ENCODE measurements at regions not wholly inside any gene's neighbourhood (a gene's known extent, or its start where the extent isn't known, plus 50 kb on each side); places are given as distances from the start of the nearest gene placed in this dataset.

DNA sequence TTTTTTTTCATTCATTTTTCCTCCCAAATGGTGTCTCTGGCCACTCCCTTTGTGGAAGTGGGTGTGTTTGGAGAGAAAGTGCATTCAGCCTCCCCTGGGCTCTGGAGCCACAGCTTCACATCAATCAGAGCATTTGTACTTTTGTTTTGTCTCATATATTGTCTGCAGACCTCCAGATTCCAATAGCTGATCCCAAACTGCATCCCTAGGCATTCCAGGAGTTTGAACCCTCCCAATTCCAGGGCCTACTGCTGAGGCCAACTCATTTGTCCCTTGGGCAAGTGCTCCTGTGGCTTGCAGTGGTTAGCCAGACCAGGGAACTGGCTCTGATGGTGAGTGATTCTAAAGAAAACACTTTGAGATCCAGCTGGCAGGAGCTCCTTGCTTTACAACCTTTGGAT, 163.3 kb downstream of the IPMK start (continued):
- no peak for TF ChIP-seq SKI (IDR thresholded peaks at IDR 0.05; ENCODE audit: partially characterized antibody)
- no peak for TF ChIP-seq ZNF773 (CRISPR knock-in tag; IDR thresholded peaks at IDR 0.05; ENCODE audit: borderline replicate concordance)
- no peak for TF ChIP-seq ZNF883 (CRISPR knock-in tag; IDR thresholded peaks at IDR 0.05; ENCODE audit: not compliant biosample characterization)
- no peak for TF ChIP-seq AGO1 (IDR thresholded peaks at IDR 0.05; ENCODE audit: low read depth, low read length, poor library complexity, severe bottlenecking)
- TF ChIP-seq ELF4 (CRISPR knock-in tag; IDR thresholded peaks at IDR 0.05; ENCODE audit: borderline replicate concordance): no peak
- TF ChIP-seq HOXD1 (CRISPR knock-in tag; IDR thresholded peaks at IDR 0.05): no peak
- no peak for TF ChIP-seq ARNT (IDR thresholded peaks at IDR 0.05)
- no peak for TF ChIP-seq ZNF333 (CRISPR knock-in tag; IDR thresholded peaks at IDR 0.05; ENCODE audit: borderline replicate concordance)
- no peak for TF ChIP-seq ZNF274 (CRISPR knock-in tag; IDR thresholded peaks at IDR 0.05)
- TF ChIP-seq TFAP4 (IDR thresholded peaks at IDR 0.05; ENCODE audit: borderline replicate concordance, low read depth): no peak

DNA sequence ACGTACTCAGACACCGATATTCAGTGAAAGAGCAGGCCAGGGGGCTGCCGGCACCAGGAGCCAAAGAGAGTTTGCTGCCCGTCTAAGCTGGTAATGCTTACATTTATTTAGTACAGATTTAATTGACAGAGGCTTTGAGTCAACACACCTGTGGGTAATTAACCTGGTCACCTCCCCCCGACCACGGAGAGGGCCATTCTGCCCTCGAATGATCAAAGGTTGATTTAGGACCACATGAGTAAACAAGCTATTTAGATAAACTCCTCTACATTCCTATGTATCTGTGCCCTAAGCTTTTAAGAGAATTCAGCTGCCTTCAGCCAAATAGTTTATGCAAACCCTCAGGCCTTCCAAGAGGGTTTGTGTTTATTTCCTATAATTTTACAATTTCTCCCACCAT, 164.8 kb downstream of the IPMK start:
- DNase-seq (ENCODE audit: low spot score): no peak
- in situ Hi-C loops (cut with HindIII; ENCODE audit: extremely low pct_ligation_motif_present, low pct_unique_long_range_greater_than_20kb) (no loop called here), intact Hi-C loops (cut with micrococcal nuclease; ENCODE audit: unreplicated experiment) (no loop called here)
- 0% methylated on average over 3 of the region's 7 CpGs for WGBS (ENCODE audit: low lambda C conversion rate)
- H2AFZ ChIP-seq (ENCODE audit: low read length): no peak overlapping the region
- no peaks in the 10 kb centered on the region for H3K36me3 ChIP-seq (replicated peaks in 1 of 2; ENCODE audit: control insufficient read depth in 1 of 2, insufficient read depth in 2 of 2, low read length in 2 of 2)
- no peaks in the 10 kb centered on the region for H3K9me3 ChIP-seq (ENCODE audit: low read length)
- ATAC-seq: no peak
- H3K79me2 ChIP-seq (ENCODE audit: insufficient read depth, low read length): no peaks in the 10 kb centered on the region
- ChIA-PET CTCF (ENCODE audit: low intra/inter-chr PET ratio, low total read pairs) (no interaction called here), POLR2A (no interaction called here)
- H4K20me1 ChIP-seq (ENCODE audit: insufficient read depth, low read length): no peaks in the 10 kb centered on the region
- H3K4me2 ChIP-seq (ENCODE audit: low read depth, low read length): no peak overlapping the region
- no peaks in the 10 kb centered on the region for H3K27me3 ChIP-seq (ENCODE audit: control insufficient read depth in 1 of 2, insufficient read depth in 2 of 2, low read length in 2 of 2)
- no peak overlapping the region for H3K27ac ChIP-seq (ENCODE audit: extremely low read length, insufficient read depth, low read length)
- no peaks in the 10 kb centered on the region for H3K4me1 ChIP-seq (ENCODE audit: insufficient read depth, low read length)
- no peak for TF ChIP-seq ZNF792 (CRISPR knock-in tag; IDR thresholded peaks at IDR 0.05)
- TF ChIP-seq CREB1 (IDR thresholded peaks at IDR 0.05): no peak
- TF ChIP-seq CREB1 (CRISPR knock-in tag; IDR thresholded peaks at IDR 0.05): no peak
- TF ChIP-seq ZNF263 (CRISPR knock-in tag; IDR thresholded peaks at IDR 0.05): no peak
- TF ChIP-seq ZNF790 (CRISPR knock-in tag; IDR thresholded peaks at IDR 0.05; ENCODE audit: borderline replicate concordance): no peak
- no peak for TF ChIP-seq ZNF598 (CRISPR knock-in tag; IDR thresholded peaks at IDR 0.05; ENCODE audit: borderline replicate concordance)
- no peak for TF ChIP-seq IRF1 (CRISPR knock-in tag; IDR thresholded peaks at IDR 0.05; ENCODE audit: low read depth)
- no peak for TF ChIP-seq NFE2L1 (CRISPR knock-in tag; IDR thresholded peaks at IDR 0.05; ENCODE audit: borderline replicate concordance)
- TF ChIP-seq SP1 (IDR thresholded peaks at IDR 0.05): no peak
- no peak for TF ChIP-seq SP1 (CRISPR knock-in tag; IDR thresholded peaks at IDR 0.05)
- TF ChIP-seq, protein P1, sequence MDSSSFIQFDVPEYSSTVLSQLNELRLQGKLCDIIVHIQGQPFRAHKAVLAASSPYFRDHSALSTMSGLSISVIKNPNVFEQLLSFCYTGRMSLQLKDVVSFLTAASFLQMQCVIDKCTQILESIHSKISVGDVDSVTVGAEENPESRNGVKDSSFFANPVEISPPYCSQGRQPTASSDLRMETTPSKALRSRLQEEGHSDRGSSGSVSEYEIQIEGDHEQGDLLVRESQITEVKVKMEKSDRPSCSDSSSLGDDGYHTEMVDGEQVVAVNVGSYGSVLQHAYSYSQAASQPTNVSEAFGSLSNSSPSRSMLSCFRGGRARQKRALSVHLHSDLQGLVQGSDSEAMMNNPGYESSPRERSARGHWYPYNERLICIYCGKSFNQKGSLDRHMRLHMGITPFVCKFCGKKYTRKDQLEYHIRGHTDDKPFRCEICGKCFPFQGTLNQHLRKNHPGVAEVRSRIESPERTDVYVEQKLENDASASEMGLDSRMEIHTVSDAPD (CRISPR knock-in tag; IDR thresholded peaks at IDR 0.05): no peak
- no peak for TF ChIP-seq ZMYM2 (CRISPR knock-in tag; IDR thresholded peaks at IDR 0.05)
- TF ChIP-seq ZSCAN25 (CRISPR knock-in tag; IDR thresholded peaks at IDR 0.05): no peak
- no peak for TF ChIP-seq ZNF784 (CRISPR knock-in tag; IDR thresholded peaks at IDR 0.05; ENCODE audit: borderline replicate concordance)
- no peak for TF ChIP-seq BORCS8-MEF2B (CRISPR knock-in tag; IDR thresholded peaks at IDR 0.05)
- no peak overlapping the region for H3K4me3 ChIP-seq (replicated peaks in 1 of 3; ENCODE audit: insufficient read depth in 1 of 3, low read depth in 2 of 3, low read length in 3 of 3)
- no peak for FAIRE-seq
- H3K9ac ChIP-seq (ENCODE audit: insufficient read depth, low read depth, low read length): no peak overlapping the region
- BruUV-seq (replicated peaks): no TSS peak

All from HepG2 (cell line).